RCC 7860 (cell line): ENCODE measurements at regions not wholly inside any gene's neighbourhood (a gene's known extent, or its start where the extent isn't known, plus 50 kb on each side); places are given as distances from the start of the nearest gene placed in this dataset.

ENCODE experiments used
- DNase-seq: peaks from one replicate; pipeline ENCODE4 v3.0.0-alpha.2; 2015; ENCODE audit warnings: low spot score
- FAIRE-seq: peaks from 2 replicates; lab custom pipeline; 2012; peaks lifted over from hg19 to GRCh38; lab: Jason Lieb, UNC

DNA sequence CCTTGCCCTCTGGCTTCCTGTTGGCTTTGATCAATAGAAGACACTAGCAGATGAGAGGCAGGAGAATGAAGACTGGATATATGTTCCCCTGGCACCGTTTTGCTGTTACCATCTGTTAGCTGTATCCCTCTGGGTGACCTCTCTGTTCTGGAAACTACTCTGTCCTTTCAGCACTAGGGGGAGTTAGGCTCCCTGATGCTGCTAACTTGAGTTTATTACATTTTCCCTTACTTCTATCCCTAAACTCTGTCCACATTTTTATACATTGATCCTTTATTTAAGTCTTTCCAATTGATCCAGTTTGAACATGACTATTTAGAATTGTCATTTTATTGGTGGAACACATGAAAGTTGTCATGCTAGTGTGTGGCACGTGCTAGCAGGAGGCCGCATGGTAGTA is 1014.3 kb upstream of the CDH2 start:
- no peak for FAIRE-seq

DNA sequence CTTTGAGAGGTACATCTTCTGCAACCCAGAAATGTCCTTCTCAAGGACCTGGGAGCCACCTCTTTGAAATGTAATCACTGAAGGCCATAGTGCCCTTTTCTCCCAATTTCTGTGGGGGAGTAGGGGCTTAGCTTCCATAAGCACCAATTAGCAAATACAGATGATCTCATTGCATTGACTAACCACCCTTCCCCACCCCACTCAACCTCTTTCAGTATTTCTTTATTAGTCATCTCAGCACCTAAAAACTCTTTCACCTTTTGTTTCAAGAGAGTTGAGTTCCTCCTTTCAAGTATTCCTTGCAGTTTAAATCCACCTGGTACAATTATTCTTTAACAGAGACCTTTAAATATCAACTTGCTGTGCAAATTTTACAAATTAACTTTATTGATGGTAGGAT is 1011.8 kb upstream of the CDH2 start:
- peak; percentile 22 for DNase-seq
- FAIRE-seq, result no peak

More for the DNA sequence above, 1014.3 kb upstream of the CDH2 start:
- no peak for DNase-seq

- no peak for FAIRE-seq
- DNase-seq, result no peak
Measured at GRCh38 chr18:29185801-29186200, 1008.9 kb upstream of the CDH2 start.

DNA sequence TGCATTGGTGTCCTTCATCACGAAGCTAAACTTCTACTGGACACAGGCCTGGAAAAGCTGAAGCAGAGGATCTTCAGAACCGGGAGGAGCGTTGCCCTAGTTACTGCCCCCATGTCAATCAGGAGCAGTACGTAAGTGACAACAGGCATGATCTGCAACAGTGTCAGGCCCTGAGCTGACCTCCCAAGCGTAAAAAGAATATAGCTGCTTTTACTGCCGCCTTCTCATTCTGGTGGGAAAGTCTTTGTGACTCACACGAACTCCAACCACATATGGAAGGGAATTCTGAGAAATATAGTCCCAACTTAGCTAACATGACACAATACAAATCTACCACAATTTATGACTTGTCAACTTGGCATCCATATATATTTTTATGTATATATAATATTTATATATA is 1007.7 kb upstream of the CDH2 start:
- DNase-seq, result peak; percentile 88

GRCh38 chr18:29181151-29181901 is 1004.4 kb upstream of the CDH2 start:
- DNase-seq, result peak; percentile 46
- FAIRE-seq, result peak; percentile 76

More for the DNA sequence above, 1007.7 kb upstream of the CDH2 start:
- FAIRE-seq, result peak; percentile 93

DNA sequence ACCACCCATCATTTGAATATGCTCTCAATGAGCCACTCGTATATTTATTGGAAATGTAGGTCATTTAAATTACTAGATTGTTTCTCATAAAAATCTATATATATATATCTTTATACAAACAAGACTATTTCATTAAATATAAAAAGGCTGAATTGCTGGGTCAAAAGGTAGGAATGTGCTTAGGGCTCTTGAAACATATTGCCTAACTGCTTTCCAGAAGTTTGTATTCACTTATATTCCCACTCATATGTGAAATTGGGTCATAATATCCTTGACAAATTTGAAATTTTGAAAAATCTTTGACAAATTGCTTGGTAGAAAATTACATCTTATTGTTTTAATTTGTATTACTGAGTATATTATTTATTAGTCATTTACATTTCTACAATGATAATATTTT is 999.8 kb upstream of the CDH2 start:
- DNase-seq, result no peak
- FAIRE-seq, result no peak

GRCh38 chr18:29174891-29175290 is 998.0 kb upstream of the CDH2 start:
- no peak for FAIRE-seq
- no peak for DNase-seq

DNA sequence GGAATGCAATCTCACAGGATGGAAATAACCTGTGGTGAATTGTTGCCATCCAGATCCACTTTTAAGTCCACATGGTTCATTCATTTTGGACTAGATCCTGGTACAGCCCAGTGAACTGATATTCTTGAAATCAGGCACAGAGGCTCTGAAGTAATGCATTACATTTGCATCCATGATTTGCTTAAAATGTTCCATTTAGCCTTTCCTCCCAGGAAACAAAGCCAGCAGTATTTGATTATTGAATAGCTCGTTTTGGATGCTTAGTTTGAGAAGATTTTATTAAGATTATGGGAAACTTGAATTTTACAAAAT is 995.8 kb upstream of the CDH2 start:
- FAIRE-seq (no peak), DNase-seq (no peak)

GRCh38 chr18:29171892-29172755 is 995.2 kb upstream of the CDH2 start:
- FAIRE-seq, result no peak
- DNase-seq, result no peak

GRCh38 chr18:29169599-29169998 is 992.7 kb upstream of the CDH2 start:
- FAIRE-seq, result no peak
- DNase-seq, result no peak

DNA sequence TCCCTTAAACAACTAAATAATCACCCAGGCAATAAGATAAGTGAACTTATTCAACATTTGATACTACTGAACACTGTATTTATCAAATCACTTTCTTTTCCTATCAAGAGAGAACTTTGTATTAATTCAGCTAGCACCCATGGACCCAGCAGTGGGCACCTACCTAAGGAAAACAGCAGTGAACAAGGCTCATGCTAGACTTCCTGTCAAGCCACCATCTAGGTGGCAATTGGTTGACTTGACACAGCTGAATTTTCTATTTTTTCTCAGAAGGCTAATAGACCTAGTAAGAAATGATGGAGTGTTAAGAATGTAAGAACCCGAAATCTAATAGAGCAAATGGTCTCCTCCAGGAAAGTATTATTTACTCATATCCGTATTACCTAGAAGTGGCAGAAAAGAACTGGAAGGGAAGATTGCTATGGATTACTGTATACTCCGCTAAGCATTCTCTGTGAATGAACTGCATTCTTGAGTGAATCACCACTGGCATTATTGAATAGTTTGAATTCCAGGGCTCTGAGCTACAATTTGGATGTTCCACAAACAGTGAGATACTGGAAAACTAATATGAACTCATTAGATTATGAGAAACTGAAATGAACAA is 988.2 kb upstream of the CDH2 start:
- peak; percentile 97 for FAIRE-seq
- DNase-seq, result peak; percentile 95

DNA sequence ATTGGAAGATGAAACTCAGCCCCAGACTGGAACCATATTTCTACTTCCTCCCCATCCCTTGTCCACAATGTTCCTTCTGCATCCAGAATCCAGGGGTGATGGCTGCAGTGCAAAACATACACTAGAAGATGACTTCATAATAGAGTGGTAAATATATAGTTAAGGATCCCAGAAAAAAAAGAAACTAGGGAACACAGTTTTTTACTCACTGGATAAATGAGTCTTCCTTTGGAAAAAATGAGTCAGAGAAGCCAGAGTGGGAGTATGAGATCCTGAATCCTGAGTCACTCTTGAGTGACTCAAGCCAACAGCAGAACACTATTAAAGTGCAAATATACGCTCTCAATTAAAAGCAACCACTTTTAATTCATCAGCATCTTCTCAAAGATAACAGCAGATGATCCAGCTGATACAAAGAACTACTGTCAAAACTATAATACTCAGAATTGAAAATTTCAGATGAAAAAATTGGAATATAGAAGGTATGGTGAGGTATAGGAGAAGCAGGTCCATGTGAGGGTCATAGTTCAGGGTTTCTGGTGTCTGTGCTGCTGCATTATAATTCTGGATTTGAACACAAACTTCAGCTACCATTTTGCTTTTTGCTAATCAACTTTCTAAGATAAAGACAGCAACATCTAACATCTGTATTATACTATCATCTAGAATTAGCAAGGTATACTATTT is 987.2 kb upstream of the CDH2 start:
- FAIRE-seq (peak; percentile 97), DNase-seq (peak; percentile 94)

DNA sequence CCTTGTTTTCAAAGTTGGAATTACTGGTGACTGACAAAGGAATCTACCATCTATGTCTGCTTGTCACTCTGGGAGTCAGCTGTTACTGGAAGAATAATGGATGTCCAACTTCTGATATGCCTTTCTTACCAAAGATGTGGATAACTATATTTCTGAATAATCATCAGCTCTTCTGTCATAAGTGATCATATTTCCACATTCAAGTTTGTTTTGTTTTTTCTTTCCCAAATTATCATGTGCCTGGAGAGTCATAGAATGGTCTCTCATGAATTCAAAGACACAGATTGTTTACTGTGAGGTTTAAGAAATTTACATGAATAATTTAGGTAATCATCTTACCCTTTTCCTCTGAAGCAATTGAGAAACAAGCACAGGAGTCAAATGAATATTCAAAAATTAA is 986.7 kb upstream of the CDH2 start:
- DNase-seq, result no peak
- FAIRE-seq, result no peak

GRCh38 chr18:29161429-29161828 is 984.5 kb upstream of the CDH2 start:
- FAIRE-seq (peak; percentile 44), DNase-seq (no peak)

- DNase-seq (no peak), FAIRE-seq (no peak)
Measured at GRCh38 chr18:29160170-29160569, 983.2 kb upstream of the CDH2 start.

DNA sequence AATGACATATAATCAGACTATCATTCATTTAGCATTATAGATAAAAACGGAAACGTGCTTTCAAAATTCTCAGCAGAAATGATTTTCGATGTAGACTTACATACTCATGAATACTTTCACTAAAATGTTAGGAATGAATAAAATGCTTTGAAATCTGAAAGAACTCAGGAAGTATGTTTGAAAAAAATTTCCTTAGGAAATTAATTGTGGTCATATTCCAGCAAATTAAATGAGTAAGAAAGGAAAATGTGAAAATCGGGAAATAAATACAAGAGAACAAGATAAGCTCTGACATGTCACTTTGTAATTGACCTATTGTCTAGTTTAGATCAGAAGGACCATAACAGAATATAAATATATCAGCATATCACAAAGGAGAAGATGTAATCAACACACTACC is 981.0 kb upstream of the CDH2 start:
- no peak for FAIRE-seq

GRCh38 chr18:29157057-29157780 is 980.3 kb upstream of the CDH2 start:
- FAIRE-seq (peak; percentile 85), DNase-seq (peak; percentile 46)

More for the DNA sequence above, 981.0 kb upstream of the CDH2 start:
- no peak for DNase-seq

- FAIRE-seq, result no peak
- DNase-seq, result no peak
Measured at GRCh38 chr18:29156531-29156930, 979.6 kb upstream of the CDH2 start.

GRCh38 chr18:29154758-29155725 is 978.1 kb upstream of the CDH2 start:
- FAIRE-seq (peak; percentile 63), DNase-seq (peak; percentile 85)
